Astrocyte of the cerebellum (primary cell): ENCODE measurements at regions not wholly inside any gene's neighbourhood (a gene's known extent, or its start where the extent isn't known, plus 50 kb on each side); places are given as distances from the start of the nearest gene placed in this dataset.
A peak's percentile ranks its signal among the peaks of the same experiment; 100 is the strongest.

Experiments
- DNase-seq: peaks from one replicate; pipeline ENCODE4 v3.0.0-alpha.2; 2011; ENCODE audit warnings: low read depth
- H3K4me3 ChIP-seq: 2 replicates; pipeline ENCODE4 v1.5.1; 2011; ENCODE audit warnings: mild to moderate bottlenecking, low read depth, low read length, moderate library complexity
- CTCF ChIP-seq: IDR thresholded peaks from 2 replicates; pipeline ENCODE4 v1.5.1; 2012; ENCODE audit warnings: low read length, low read depth, moderate library complexity, mild to moderate bottlenecking; ENCODE audit errors: missing control alignments
- in situ Hi-C: cut with HindIII; loops from 2 replicates; pipeline ENCODE4 v1.10.0; 2017; ENCODE audit warnings: low sequenced_read_pairs

DNA sequence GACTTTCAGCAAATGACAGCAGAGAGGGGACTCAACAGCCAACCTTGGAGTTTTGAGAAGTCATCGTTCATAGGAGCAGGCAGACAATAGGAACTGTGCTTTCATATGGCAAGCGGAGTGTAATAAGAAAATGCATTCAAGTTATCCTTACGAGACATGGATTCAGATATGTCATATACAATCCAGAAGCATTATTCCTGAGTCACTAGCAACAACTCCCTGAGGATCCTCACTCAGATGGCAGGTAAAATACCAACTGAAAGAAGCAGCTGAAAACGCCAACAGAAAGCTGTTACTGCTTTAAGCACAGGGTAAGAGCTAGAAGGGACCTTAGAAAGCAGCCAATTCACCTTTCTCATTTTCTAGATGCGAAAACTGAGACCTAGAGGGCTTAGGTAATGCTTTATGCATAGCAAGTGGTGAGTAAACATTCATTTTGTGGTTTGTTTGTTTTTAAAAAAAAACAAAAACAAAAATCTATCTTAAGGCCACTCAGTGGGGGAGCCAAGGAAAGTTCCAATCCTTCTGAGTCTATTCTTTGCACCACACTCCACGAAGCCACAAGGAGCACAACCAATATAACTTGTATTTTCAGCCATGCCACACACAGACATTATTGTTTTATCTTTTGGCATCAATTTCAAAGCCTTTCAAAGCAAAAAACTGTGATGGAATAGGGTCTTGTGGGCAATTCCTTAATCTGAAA, 89.1 kb upstream of the RIOK3 start:
- H3K4me3 ChIP-seq = no peak overlapping the region
- in situ Hi-C loops = no loop called here
- no peak for TF ChIP-seq CTCF
- no peak for DNase-seq

GRCh38 chr18:23365602-23366001, 87.5 kb upstream of the RIOK3 start:
- no peak for TF ChIP-seq CTCF
- DNase-seq = no peak
- H3K4me3 ChIP-seq = no peak overlapping the region
- in situ Hi-C loops = no loop called here

DNA sequence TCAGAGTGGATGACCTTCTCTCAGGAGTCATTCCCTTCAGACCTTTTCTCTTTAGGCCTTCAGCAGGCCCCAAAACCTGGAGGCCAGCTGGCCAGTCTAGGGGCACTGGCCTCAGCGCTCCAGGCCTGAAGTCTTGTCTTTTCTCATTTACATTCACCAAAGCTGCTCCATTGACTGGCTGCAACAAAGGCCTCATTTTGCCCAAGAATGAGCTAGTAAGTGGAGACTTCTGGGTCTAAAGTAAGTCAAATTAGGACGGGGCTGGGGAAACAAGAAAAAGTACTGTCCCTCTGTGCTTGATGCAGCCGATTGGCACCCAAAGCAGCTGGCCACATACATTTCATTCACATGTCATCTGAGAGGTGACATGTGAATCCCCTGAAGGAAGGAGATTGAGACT, 83.8 kb upstream of the RIOK3 start:
- no peak for TF ChIP-seq CTCF
- in situ Hi-C loops = no loop called here
- H3K4me3 ChIP-seq = no peak overlapping the region
- no peak for DNase-seq

- no peak for TF ChIP-seq CTCF
- in situ Hi-C loops = no loop called here
Observed at GRCh38 chr18:23373570-23373969, 79.5 kb upstream of the RIOK3 start.

DNA sequence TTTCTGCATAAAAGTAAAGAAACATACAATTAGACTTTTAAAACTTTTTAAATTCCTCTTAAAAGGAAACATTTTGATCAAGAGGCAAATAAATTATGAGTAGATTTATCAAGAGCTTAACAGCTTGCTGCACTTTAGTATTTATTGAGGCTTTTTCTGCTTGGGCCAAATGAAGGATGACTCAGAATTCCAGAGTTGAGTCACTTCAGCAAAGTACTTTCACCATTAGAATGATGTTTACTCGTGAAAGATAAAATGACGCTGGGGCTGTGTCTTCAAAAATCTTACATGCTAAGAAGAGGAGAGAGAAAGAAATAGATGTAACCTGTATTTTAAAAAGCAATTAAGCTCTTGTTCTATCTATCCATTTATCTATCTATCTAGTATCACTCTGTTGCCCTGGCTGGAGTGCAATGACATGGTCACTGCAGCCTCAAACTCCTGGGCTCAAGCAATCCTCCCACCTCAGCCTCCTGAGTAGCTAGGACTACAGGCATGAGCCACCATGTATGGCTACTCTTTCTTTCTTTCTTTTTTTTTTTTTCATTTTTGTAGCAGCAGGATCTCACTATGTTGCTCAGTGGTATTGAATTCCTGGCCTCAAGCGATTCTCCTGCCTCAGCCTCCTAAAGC, 75.3 kb upstream of the RIOK3 start:
- peak; percentile 79 for DNase-seq
- no peak for TF ChIP-seq CTCF
- H3K4me3 ChIP-seq = no peak overlapping the region
- in situ Hi-C loops = loop anchor here (25.0 kb wide), 1 partner anchor 240 kb away; the partner anchor contains the start of gene CABLES1

More at GRCh38 chr18:23373570-23373969, 79.5 kb upstream of the RIOK3 start:
- H3K4me3 ChIP-seq = no peak overlapping the region
- no peak for DNase-seq

DNA sequence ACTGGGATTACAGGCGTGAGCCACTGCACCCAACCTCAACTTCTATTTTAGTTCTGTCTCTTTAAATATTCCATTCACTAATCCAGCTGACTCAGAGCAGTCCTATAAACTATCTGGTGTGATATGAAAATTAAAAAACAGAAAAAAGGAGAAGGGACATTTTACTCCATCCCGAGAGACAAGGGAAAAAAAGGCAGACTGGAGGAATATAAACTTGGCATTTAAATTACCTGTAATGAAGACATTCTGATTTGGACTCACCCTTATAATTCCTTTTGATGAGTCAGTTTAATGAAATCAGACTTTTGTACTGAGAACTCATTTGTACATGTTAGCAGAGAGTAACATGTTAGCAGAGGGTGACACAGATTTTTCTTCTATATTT, 74.8 kb upstream of the RIOK3 start:
- DNase-seq = no peak
- in situ Hi-C loops = loop anchor here (25.0 kb wide), 1 partner anchor 241 kb away; the partner anchor contains the start of gene CABLES1
- H3K4me3 ChIP-seq = no peak overlapping the region
- no peak for TF ChIP-seq CTCF
